ENCODE measurements at regions not wholly inside any gene's neighbourhood (a gene's known extent, or its start where the extent isn't known, plus 50 kb on each side); places are given as distances from the start of the nearest gene placed in this dataset.

- no peak overlapping the region for H3K18ac ChIP-seq (ENCODE audit: low read depth, low read length)
- H3K4me3 ChIP-seq (ENCODE audit: insufficient read depth, low read depth, low read length), result no peak overlapping the region
- no peak for ATAC-seq (ENCODE audit: low read depth)
- H4K8ac ChIP-seq (ENCODE audit: low read depth in 2 of 2, low read length in 2 of 2), result no peak overlapping the region
- H3K23ac ChIP-seq (ENCODE audit: low read depth, low read length), result no peak overlapping the region
- H3K27ac ChIP-seq (ENCODE audit: insufficient read depth, low read length), result no peak overlapping the region
- no peak overlapping the region for H2AK5ac ChIP-seq (ENCODE audit: low read depth, low read length)
- no TSS peak for BruUV-seq (replicated peaks)
- H2BK20ac ChIP-seq (ENCODE audit: low read depth, low read length), result no peak overlapping the region
- intact Hi-C loops (cut with micrococcal nuclease), result no loop called here
- CTCF ChIA-PET, result interaction anchor here (0.7 to 1.7 kb wide), 4 partner anchors 11 to 58 kb away, joined by 3 to 11 read pairs (median 6); no protein-coding TSS in a partner anchor
- H4K91ac ChIP-seq (ENCODE audit: insufficient read depth, low read depth, low read length), result no peak overlapping the region
- no peak overlapping the region for H4K5ac ChIP-seq (ENCODE audit: low read depth, low read length)
- H2AFZ ChIP-seq (replicated peaks; ENCODE audit: low read length, poor library complexity), result no peak overlapping the region
- in situ Hi-C loops (cut with MboI; ENCODE audit: low sequenced_read_pairs), result no loop called here
- H3K4ac ChIP-seq (ENCODE audit: low read depth, low read length), result no peak overlapping the region
- H3K14ac ChIP-seq (replicated peaks; ENCODE audit: low read depth, low read length), result no peak overlapping the region
- dilution Hi-C loops (cut with HindIII; ENCODE audit: low sequenced_read_pairs, unreplicated experiment), result no loop called here
- H3K4me1 ChIP-seq (ENCODE audit: control insufficient read depth, insufficient read depth, low read length), result no peaks in the 10 kb centered on the region
- no peak overlapping the region for H2BK5ac ChIP-seq (ENCODE audit: low read depth, low read length, poor library complexity, severe bottlenecking)
- no peak overlapping the region for H3K56ac ChIP-seq (ENCODE audit: extremely low read depth, insufficient read depth, low read length)
- no peaks in the 10 kb centered on the region for H3K27me3 ChIP-seq (ENCODE audit: control insufficient read depth, insufficient read depth, low read length)
- H3K36me3 ChIP-seq (ENCODE audit: control insufficient read depth, insufficient read depth, low read length), result no peaks in the 10 kb centered on the region
- H3K4me2 ChIP-seq (ENCODE audit: low read depth, low read length), result no peak overlapping the region
- no peak overlapping the region for H2BK15ac ChIP-seq (ENCODE audit: low read depth, low read length)
- WGBS, 2 experiments (ENCODE audit: extremely low coverage in 2 of 2, insufficient read length in 1 of 2), result 0% methylated on average over 1 of the region's 5 CpGs; no CpG with 5 or more reads in 1 of the 2 experiments
- H3K9me3 ChIP-seq (ENCODE audit: control insufficient read depth, insufficient read depth, low read length), result no peaks in the 10 kb centered on the region
- no peaks in the 10 kb centered on the region for H3K79me1 ChIP-seq (ENCODE audit: low read depth in 1 of 2, low read length in 2 of 2)
- H3K9me1 ChIP-seq (ENCODE audit: insufficient read depth, low read length), result no peaks in the 10 kb centered on the region
- no peak for TF ChIP-seq MXI1 (IDR thresholded peaks at IDR 0.05; ENCODE audit: borderline replicate concordance, low read depth, low read length)
- no peak for TF ChIP-seq CTCF (conservative IDR thresholded peaks at IDR 0.05; ENCODE audit: low read depth, low read length)
- no peak for TF ChIP-seq RAD21 (IDR thresholded peaks at IDR 0.05; ENCODE audit: low read length)
- no peak for TF ChIP-seq RFX5 (IDR thresholded peaks at IDR 0.05; ENCODE audit: low read depth, low read length)
- TF ChIP-seq RCOR1 (IDR thresholded peaks at IDR 0.05; ENCODE audit: insufficient replicate concordance, low read length), result no peak
- TF ChIP-seq CEBPB (IDR thresholded peaks at IDR 0.05; ENCODE audit: low read depth, low read length), result no peak
- no peak for TF ChIP-seq NFE2L2 (IDR thresholded peaks at IDR 0.05; ENCODE audit: low read depth, low read length)
- no peak for TF ChIP-seq FOS (IDR thresholded peaks at IDR 0.05; ENCODE audit: low read depth, low read length)
- TF ChIP-seq MAFK (IDR thresholded peaks at IDR 0.05; ENCODE audit: low read depth, low read length), result no peak
- TF ChIP-seq BHLHE40 (IDR thresholded peaks at IDR 0.05; ENCODE audit: low read depth, low read length), result no peak
- TF ChIP-seq USF2 (IDR thresholded peaks at IDR 0.05; ENCODE audit: low read depth, low read length), result no peak
- TF ChIP-seq ELK1 (IDR thresholded peaks at IDR 0.05; ENCODE audit: borderline replicate concordance, low read depth, low read length), result no peak
- TF ChIP-seq MAZ (IDR thresholded peaks at IDR 0.05; ENCODE audit: borderline replicate concordance, low read depth, low read length), result no peak
- TF ChIP-seq CHD1 (IDR thresholded peaks at IDR 0.05; ENCODE audit: low read depth, low read length), result no peak
- no peak for TF ChIP-seq SMC3 (IDR thresholded peaks at IDR 0.05; ENCODE audit: low read depth, low read length)
- no peak for DNase-seq
- no peak overlapping the region for H2AK9ac ChIP-seq (replicated peaks; ENCODE audit: low read depth, low read length, poor library complexity)
- H2BK120ac ChIP-seq (ENCODE audit: low read depth, low read length), result no peak overlapping the region
- H3K9ac ChIP-seq (ENCODE audit: low read depth, low read length), result no peak overlapping the region
- POLR2A ChIA-PET (ENCODE audit: unreplicated experiment), result no interaction called here
- no peaks in the 10 kb centered on the region for H4K20me1 ChIP-seq (ENCODE audit: insufficient read depth, low read length)
Measured at GRCh38 chr14:21978999-21979314, 305.3 kb upstream of the OR4E1 start.

Data from IMR-90 (cell line).